Epithelial cell of proximal tubule (primary cell): ENCODE measurements at regions not wholly inside any gene's neighbourhood (a gene's known extent, or its start where the extent isn't known, plus 50 kb on each side); places are given as distances from the start of the nearest gene placed in this dataset.

Source experiments
- DNase-seq: peaks from one replicate; pipeline ENCODE4 v3.0.0-alpha.2; 2011; ENCODE audit warnings: low read depth
- H3K4me3 ChIP-seq: 2 replicates; pipeline ENCODE4 v1.5.1; 2011; ENCODE audit warnings: low read depth, mild to moderate bottlenecking, low read length
- TF ChIP-seq, protein P1 (sequence below): conservative IDR thresholded peaks from 2 replicates; pipeline ENCODE4 v1.5.1; 2012; ENCODE audit warnings: low read depth, mild to moderate bottlenecking, low read length

DNA sequence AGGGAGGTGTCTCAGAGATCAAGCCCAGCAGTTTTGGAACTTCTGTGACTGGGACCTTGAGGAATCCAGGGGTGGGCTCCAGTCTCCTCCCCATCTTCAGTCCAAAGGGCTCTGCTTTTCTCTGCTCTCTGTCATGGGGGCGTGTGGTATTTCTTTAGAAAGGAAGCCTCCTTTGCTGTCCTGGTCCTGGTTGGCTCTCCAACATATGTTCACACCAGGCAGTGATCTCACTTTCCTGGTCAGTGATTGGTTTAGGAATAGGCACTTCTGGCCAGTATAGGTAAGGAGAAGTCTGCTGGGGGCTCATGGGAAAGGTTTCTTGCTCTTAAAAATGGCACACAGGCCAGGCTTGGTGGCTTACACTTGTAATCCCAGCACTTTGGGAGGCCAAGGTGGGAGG, 115.5 kb upstream of the HAAO start:
- DNase-seq: no peak
- no peak overlapping the region for H3K4me3 ChIP-seq
- TF ChIP-seq, protein P1, sequence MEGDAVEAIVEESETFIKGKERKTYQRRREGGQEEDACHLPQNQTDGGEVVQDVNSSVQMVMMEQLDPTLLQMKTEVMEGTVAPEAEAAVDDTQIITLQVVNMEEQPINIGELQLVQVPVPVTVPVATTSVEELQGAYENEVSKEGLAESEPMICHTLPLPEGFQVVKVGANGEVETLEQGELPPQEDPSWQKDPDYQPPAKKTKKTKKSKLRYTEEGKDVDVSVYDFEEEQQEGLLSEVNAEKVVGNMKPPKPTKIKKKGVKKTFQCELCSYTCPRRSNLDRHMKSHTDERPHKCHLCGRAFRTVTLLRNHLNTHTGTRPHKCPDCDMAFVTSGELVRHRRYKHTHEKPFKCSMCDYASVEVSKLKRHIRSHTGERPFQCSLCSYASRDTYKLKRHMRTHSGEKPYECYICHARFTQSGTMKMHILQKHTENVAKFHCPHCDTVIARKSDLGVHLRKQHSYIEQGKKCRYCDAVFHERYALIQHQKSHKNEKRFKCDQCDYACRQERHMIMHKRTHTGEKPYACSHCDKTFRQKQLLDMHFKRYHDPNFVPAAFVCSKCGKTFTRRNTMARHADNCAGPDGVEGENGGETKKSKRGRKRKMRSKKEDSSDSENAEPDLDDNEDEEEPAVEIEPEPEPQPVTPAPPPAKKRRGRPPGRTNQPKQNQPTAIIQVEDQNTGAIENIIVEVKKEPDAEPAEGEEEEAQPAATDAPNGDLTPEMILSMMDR: no peak

GRCh38 chr2:42906557-42907411, 114.4 kb upstream of the HAAO start:
- no peak for DNase-seq
- no peak overlapping the region for H3K4me3 ChIP-seq
- TF ChIP-seq, protein P1: no peak

DNA sequence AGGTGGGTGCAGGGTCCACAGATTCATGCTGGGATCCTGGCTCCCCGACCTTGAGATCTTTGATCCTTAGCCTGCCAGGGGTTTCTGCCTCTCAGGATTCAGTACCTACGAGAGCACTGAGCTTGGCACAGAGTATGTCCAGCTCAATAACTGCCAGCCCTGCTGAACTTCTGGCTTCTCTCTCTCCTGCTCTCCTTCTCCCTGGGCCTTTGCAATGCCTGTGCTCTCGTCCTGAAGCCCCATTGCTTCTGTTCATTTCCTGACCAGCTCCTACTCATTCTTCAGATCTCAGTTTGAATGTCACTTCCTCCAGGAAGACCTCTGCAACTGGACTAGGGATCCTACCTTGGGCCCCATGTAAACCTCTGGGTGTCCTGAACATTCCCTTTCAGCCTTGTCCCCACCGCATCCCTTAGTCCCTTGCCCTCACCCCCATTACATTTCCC, 113.8 kb upstream of the HAAO start:
- DNase-seq: no peak
- TF ChIP-seq, protein P1: no peak
- no peak overlapping the region for H3K4me3 ChIP-seq

DNA sequence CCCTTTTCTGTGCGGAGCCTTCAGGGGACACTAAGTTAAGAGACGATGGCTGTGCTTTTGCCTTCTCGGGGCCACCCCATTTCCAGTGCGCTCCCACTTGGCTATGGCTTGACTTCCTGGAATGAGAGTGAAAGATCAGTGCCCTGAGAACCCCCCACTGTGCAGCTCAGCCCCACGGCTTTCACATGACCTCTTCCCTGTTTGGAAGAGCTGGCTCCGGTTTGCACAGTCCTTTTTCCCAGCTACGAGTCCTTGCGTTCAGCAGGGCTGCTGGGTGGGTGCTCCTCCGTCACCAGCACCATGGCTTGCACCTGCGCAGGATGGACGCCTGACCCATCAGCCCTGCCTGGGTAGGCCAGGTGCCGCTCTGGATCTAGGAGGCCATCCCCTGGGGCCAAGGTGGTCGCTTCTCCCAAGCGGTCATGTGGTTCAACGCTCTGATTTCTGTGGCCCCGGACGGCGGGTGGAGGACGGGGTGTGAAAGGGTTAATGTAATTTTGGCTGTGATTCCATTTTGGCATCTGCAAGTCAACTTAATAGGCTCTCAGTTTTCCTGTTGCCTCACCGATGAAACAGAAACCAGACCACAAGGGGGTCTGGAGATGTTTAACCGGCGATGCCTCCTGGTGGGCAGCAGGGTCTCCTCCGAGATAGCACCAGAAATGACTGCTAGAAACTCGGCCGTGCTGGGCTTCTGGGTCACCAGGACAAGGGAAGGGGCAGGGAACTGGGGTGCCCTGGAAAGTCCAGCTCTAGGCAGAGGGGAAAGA, 113.1 kb upstream of the HAAO start:
- DNase-seq: no peak
- TF ChIP-seq, protein P1: peak; percentile 28
- no peak overlapping the region for H3K4me3 ChIP-seq

DNA sequence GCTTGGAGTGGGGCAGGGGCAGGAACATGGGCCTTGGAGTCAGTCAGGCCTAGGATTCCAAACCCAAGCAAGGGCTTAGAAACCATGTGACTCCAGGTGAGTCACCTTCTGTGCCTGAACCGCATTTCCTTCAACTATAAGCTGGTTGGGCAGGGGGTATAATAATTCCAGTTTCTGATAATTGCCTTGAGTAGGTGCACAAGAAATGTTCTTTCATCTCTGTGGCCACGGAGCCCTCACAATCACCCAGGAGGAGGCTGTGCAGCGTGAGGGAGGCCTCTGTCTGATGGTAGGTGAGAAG, 112.1 kb upstream of the HAAO start:
- DNase-seq: no peak
- TF ChIP-seq, protein P1: no peak
- H3K4me3 ChIP-seq: no peak overlapping the region

DNA sequence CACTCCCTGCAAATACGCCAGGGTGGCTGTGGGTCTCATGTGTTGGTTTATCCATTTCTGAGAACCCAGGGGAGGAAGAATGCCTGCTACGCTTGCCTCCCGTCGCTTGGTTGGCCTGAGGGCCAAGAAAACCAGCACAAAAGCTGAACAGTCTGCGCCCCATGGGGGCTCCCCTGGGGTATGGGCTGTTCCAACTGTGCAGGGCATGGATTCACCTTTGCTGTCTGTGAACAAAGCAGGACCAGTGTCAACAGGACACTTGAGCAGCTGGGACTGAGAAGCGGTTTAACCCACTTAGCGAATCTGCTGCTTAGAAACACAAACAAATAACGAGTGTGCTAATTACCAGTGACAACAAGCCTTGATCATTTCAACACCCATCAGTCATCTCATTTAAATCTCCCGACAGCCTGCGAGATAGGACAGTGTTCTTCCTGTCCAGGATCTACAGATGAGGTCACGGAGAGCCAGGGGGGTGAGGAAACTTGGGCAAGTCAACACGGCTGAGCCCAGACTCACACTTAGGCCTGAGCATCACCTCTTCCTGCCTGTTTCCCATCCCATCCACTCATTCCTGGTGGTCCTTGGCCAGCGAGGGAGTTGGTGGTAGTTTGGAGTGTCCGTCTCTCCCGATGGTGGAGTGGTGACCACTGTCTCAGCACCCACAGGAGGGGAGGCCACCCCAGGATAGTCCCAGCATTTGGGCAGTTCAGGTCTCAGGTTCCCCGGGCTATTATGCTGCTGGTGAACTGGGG, 111.6 kb upstream of the HAAO start:
- no peak overlapping the region for H3K4me3 ChIP-seq
- TF ChIP-seq, protein P1: no peak
- DNase-seq: no peak
